ENCODE measurements at regions not wholly inside any gene's neighbourhood (a gene's known extent, or its start where the extent isn't known, plus 50 kb on each side); places are given as distances from the start of the nearest gene placed in this dataset.

GRCh38 chr3:73683706-73684105, 59.0 kb upstream of the PDZRN3 start:
- TF ChIP-seq POLR2AphosphoS5 (IDR thresholded peaks at IDR 0.05) (no peak), CTCF (IDR thresholded peaks at IDR 0.05) (no peak)

Data from prostate gland (tissue), 2 donors.